NCI-H1105 (cell line): ENCODE measurements at regions not wholly inside any gene's neighbourhood (a gene's known extent, or its start where the extent isn't known, plus 50 kb on each side); places are given as distances from the start of the nearest gene placed in this dataset.
"Not testable (repeated sequence)": the region's sequence is repeated elsewhere in the genome, so short reads cannot be mapped to it uniquely, and the experiment has no call there.

Experiments used
- DNase-seq: peaks from one replicate; lab custom pipeline; 2025; lab: John Stamatoyannopoulos, UW

DNA sequence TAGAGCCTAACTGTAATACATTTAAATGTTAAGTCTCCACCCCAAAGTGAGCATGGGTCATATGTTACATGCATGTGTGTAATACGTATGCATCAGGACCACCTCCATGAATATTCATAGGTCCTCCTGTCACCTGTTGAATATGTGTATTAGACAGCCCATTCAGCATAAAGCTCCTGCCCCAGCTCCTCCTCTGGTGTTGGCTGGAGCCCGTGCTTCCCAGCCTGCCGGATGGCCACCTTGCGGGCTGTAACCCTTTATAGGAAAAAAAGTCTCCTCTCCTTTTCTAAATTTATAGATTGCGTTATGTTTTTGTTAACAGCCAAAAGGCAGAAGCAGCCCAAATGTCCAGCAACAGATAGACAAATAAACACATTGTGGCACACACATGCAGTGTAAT, 299.5 kb downstream of the MED10 start:
- no peak for DNase-seq

DNA sequence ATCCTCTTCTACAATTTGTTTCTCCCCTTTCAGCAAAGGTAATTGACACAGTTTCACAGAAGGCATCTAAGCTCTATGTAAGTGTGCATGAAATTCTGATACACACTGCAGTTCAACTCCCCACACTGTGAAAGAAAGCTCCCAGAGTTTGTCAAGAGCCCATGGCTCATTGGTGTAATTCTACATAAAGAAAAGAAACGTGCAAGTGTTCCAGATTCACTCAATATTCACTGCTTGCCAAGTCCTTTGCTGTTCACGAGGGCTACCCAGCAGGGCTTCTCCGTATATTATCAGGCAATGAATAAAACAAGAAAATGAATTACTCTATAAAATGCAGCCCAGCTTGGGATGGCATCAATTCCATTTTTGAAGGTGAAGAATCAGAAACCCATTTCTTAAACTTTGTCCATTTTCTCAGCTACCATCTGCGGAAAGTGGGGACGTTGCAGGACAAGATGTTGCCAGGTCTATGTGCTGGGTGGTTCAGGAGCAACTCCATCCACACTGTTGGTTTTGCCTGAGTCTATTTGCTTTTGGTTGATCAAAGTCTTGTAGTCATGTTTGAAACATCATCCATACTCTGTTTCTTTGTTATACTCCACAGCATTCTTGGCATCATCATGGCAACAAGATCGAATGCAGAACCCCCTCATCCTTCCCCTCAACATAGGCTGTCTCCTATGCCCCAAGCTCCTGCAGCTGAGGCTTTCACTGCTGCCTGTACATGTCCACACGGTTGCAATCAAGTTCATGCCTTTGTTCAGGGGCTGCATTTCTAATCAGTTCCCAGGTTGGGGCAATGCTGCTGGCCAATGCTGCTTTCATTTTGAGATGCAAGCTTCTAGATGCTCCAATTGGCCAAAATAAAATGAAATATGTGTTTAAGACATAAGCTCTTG, 301.8 kb downstream of the MED10 start:
- no peak for DNase-seq

DNA sequence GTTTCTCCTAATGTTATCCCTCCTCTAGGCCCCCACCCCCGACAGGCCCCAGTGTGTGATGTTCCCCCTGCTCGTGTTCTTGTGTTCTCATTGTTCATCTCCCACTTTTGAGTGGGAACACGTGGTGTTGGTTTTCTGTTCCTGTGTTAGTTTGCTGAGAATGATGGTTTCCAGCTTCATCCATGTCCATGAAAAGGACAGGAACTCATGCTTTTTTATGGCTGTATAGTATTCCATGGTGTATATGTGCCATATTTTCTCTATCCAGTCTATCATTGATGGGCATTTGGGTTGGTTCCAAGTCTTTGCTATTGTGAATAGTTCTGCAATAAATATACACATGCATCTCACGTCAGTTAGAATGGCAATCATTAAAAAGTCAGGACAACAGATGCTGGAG, 305.9 kb downstream of the MED10 start:
- DNase-seq, result not testable (repeated sequence)

DNA sequence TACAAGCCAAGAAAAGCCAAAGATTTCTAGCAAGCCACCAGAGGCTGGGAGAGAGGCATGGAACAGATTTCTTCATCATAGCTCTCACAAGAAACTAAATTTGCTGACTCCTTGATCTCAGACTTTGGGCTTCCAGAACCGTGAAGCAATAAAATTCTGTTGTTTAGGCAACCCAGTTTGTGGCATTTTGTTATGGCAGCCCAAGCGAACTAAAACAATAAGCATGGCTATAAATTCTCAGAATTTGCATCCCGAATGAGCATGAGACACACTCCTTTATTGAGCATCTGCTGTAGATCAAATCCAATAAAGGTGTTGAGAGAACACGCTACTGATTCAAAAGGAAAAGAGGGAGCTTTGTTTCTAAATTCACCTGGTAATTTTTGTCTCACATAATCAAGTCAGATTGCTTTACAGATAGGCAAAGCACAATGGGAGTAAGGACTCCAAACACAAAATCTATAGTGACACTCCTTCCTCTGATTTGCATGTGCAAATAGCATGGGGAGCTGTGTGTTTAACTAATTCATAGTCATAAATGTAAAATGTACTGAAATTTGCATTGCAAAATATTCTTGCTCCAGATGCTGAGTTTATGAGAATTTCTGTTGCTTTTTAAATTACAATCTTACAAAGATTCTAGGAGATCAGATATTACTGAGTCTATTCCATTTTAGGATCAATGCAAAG, 308.7 kb downstream of the MED10 start:
- no peak for DNase-seq

DNA sequence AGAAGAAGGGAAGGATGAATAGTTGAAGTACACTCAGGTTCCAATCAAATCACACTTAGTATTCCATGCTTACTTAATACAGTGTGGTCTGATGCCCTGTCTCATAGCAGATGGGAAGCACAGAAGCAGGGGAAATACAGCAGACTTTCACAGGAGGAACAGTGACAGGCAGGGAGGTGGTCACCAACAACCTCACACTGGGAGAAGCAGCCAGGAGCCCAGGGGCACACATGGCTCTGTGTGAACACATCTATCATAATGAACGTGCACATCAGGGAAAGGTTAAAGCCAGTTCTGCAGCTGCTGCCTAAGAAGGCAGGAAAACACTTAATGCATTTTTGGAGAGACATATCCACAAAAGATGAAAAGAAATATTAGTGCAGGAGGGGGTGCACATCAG, 312.3 kb downstream of the MED10 start:
- no peak for DNase-seq

DNA sequence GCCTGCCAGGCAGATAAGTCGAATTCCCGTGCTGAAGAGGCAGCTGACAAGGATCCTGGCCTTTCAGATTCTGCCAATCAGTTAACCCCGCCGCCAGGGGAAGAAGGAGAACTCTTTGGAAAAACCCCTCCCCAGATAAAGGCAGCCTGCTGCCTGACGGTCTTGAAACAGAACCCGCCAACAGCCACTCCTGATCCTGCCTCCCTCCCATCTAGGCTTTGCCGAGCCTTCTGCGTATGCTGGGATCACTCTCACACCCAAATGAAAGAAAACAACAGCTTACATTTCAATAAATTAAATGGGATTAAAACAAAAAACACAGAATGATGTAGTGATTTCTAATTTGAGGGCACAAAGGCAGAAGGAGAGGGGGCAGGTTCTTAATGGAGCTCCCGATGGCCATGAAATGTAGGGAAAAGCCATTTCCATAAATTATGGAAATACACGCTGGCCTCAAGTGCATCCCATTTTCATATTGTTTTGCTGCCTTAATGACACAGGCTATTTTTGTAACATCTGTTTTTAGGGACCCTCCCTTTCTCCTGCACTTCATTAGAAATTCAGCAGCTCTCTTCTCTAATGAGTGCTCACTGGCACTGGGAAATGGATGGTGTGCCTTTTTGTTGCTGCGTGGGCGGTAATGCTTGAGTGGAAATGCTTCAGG, 319.1 kb downstream of the MED10 start:
- no peak for DNase-seq

DNA sequence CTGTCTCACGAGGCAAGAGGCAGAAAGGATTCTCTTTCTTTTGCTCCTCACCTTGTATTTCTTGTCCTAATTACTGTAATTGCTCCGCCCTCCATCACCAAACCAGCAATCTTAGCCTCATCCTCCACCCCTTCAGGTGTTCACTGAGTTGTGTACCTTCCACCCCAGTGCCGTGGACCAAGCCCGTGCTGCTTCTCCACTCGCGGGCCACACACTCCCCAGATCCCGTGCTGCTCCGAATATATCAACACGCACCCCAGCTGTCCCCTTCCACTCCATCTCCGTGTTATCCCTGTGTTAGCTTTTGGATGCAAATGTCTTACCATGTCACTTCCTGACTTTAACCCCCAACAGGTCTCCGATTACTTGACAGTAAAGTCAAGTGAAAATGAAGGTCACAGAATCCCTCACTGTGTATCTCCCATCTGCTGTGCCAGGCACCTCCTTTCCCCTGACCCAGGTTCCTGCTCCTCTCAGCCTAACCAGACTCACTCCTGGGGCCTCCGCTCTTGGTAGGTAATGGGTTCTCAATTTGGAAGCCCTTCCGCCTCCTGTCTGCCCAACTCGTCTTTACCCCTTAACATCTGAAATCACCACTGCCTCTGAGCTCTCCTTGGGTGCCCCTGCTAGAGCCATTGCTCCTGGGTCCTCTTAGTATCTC, 320.2 kb downstream of the MED10 start:
- DNase-seq, result no peak

DNA sequence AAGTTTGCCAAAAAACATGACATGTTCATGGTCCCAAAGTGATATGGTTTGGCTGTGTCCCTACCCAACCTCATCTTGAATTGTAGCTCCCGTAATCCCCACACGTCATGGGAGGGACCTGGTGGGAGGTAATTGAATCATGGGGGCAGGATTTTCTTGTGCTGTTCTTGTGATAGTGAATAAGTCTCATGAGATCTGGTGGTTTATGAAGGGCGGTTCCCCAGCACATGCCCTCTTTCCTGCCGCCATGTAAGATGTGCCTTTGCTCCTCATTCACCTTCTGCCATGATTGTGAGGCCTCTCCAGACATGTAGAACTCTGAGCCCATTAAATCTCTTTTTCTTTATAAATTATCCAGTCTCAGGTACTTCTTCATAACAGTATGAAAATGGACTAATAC, 322.1 kb downstream of the MED10 start:
- no peak for DNase-seq

DNA sequence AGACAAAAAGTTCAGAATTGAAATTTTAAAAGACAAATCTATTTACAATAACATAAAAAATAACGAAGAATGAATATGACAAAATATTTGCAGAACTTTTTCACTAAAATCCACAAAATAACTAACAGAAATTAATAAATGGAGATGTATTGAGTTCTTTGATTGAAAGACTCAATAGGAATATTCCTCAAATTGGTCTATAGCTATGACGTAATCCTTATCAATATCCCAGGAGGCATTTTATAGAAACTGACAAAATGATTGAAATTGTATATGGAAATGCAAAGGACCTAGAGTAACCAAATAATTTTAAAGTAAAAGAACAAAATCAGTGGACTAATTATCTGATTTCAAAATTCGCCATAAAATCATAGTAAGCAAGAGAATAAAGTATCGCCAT, 328.7 kb downstream of the MED10 start:
- DNase-seq, result no peak

DNA sequence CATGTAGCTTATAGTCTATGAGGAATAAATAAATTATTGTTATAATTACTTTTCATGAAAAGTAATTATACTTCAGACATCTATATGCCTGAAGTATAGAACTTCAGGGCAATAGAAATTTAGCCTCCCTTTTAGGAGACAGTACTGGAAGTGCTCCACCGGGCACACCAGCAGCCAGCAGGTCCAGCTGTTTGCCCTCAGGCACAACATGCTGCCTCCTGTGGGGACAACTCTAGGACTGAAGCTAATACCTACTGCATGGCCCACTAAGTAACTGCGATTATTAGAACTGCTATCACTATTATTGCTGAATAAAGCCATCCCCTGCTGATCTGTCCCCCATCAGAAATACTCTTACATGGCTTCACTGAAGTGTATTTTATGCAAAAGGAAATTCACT, 329.6 kb downstream of the MED10 start:
- DNase-seq, result no peak

DNA sequence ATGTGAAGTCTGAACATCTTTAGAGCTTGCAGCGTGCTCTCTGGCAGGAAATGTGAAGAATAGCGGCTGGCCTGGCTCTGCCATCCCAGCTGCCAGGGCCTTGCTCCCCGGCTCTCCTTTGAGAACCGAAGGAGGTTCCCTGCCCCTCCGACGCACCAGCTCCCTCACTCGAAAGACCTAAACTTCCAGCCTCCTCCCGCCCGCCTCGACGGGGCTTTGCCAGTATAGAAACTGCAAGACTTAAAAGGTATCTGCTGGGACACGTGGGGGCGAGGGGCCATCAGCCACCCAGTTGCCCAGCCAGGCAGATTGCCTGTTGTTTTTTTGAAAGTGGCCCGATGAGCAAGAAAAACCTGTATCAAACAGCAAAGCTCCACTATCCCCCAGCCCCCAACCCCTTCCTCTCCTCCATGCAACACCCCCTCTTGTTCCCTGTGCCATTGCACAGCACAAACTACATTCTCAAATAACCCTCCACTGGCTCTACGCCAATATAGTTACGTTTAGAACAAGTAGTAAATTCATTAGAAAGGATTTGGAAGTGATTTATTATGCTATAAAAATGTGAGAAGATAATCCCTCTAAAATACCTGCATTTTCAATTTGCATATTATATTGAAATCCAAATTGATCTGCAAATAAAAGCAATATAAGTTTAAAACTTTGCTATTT, 331.9 kb downstream of the MED10 start:
- DNase-seq, result no peak

DNA sequence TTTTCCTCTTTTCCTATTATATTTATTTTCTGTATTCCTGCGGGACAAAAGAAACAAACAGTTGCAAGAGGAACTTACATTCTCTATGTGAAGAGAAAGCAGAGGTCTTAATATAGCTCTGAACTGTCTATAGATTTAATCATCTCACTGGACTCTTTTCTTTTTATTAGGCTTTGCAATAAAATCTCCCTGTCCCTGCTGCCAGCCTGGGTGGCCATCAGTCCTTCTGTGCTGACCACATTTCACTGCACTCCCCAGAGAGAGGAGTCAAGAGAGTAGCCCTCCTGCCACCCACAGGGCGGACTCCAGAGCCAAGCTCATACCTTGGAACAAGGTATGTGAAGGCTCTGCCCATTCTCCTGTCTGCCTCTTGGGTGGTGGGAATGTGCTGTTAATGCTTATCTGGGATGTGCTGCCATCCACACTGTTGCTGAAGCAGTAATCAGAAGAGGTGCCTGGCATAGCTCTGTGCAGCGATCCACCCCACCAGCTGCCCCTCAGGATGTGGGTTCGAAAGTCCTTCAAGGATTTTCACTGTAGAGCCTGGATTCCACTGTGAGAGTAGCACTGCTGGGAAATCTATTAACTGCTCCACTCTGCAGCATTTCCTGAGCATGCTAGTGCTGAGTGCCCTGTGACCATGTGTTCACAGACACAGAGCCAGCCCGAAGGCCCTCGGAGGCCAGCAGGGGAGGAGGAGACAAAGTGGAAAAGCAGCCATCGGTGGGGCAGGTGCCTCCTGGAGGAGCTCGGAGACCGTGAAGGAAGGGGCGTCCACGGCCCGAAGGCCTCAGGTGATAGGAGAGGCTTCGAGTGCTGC, 334.6 kb downstream of the MED10 start:
- no peak for DNase-seq

DNA sequence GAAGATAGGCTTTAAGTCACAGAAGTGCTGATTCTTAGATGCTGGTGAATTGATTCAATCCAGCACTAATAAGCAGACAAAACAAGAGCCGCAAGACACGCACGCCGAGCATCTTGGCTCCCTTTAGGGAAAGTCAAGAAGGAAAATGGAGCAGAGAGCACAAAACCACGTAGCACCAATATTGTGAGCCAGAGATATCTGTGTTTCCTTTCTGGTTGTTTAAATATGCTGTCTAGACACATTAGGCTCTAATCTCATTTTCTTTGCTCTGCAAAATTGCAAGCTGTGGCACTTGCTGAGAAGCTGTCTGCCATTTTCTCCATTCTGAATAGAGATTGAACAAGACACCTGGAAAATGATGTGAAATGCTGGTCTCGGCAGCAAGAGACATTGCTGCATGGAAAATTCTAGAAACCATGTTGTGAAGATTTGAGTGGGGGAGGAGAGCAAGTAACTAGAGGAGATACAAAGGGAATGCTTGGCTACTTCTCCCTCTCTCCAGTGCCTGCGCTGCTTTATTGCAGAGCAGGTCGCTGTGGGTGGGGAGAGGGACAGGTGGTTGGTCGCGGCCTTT, 336.3 kb downstream of the MED10 start:
- DNase-seq, result no peak

DNA sequence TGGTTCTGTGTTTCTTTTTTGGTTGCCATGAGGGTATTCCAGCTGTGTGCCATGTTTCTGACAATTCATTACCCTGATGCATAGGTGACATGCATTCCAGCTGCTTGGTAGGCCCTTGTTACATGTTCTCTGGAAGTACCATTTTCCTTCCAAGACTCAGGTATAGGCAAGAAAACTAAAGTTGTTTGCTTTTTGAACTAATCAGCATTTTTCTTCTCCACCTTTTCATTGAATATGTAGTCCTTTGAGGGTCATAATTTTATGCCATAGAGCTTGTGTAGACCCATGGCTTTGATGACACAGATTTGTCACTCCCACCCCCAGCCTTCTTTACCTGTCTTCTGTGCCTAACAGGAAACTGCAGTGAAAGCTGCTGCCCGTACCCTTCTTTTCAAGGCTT, 339.2 kb downstream of the MED10 start:
- DNase-seq, result no peak

DNA sequence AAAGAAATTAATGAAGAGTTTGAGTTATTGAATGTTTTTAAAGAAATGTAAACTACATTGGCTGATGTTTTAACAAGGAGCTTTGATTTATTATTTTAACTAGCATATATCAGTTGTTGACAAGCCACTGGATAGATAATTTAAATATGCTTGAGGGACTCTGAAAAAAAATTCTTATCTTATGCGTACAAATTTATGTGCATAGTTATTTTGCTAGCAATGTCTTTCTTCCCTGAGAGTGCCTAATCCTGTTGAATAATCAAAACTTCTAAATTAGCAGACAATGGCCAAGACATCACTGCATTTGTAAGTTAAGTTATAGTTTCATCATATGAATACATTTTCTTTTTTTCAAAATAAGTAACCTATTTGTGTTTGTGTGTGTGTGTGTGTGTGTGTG, 342.3 kb downstream of the MED10 start:
- no peak for DNase-seq

DNA sequence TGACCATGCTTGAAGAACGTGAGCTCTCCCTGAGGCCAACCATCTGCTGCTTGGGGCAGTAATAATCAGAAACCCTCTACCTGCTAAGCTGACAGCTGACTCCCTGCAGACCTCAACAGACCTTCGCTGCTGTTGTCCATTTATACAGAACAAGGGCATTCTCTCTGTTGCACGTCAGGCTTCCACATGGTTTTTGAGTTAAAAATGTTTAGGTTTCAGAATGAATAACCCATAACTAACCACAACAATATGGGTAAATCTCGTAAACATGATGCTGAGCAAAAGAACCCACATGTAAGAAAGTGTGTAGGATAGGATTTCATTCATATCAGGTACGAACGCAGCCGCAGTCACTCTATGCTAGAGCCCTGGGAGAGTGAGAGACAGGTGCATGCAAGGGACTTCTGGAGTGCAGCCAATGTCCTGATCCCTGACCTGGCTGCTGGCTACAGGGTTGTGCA, 348.5 kb downstream of the MED10 start:
- no peak for DNase-seq

DNA sequence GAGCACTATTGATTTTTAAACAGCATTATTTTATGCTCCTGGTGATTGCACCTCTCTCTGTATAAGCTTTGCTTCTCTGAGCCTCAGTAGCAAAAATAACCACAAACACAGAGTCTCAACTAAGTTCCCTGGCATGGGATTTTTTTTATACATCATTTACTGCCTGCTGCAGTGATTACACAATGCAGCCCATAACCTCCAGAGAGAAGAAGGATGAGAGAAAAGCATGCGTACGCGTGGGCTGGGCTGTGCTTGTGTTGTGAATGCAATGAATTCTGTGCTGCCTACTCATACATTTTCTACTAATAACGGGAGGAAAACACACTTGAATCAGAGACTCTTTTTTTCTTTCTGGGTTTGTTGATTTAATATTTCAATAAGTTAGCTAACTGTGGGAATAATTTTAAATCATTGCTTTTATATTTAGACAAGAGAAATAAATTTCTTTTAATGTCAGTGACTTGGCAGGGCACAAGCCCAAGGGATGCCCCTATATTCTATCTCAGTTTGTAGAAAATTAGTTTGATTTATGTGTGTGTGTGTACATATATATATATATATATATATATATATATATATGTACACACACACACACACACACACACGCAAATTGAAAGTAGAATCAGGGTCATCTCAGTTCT, 351.5 kb downstream of the MED10 start:
- no peak for DNase-seq

DNA sequence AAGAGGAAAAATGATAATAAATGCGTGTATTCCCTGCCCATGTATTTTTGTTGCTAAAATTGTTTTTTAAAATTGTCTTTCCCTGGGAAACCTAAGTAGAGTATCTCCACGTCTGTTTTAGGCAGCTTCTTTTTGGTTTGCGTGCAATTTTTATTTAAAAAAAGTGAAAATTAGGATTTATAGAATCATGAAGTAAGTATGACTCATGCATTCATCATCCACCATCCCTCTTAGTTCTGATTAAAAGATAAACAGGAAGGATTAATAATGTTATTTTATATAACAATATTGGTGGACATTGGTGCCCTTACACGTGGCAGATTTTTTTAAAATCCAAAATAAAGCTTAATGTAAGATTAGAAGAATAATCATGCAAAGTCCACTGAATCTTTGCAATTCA, 358.7 kb downstream of the MED10 start:
- DNase-seq, result no peak

DNA sequence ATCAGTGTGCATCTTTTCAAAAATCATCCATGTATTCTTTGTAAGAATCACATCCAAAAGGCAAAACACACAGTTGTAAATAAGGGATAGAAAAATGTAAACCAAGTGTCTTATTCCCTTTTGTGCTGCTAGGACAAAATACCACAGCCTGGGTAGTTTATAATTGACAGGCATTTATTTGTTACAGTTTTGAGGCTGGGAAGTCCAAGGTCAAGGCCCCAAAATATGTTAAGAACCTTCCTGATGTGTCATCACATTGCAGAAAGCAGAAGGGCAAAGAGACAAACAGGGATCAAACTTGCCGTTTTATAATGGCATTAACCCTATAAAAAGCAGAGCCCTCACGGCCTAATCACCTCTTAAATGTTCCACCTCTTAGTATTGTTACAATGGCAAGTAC, 364.8 kb downstream of the MED10 start:
- DNase-seq, result no peak

DNA sequence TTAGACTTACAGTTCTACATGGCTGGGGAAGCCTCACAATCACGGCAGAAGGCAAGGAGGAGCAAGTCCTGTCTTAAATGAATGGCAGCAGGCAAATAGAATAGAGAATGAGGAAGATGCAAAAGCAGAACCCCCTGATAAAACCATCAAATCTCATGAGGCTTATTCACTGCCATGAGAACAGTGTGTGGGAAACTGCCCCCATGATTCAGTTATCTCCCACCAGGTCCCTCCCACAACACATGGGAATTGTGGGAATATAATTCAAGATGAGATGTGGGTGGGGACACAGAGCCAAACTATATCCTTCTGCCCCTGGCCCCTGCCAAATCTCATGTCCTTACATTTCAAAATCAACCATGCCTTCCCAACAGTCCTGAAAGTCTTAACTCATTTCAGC, 367.1 kb downstream of the MED10 start:
- DNase-seq, result no peak
